Ovary (tissue), 7 donors: ENCODE measurements at regions not wholly inside any gene's neighbourhood (a gene's known extent, or its start where the extent isn't known, plus 50 kb on each side); places are given as distances from the start of the nearest gene placed in this dataset.

ENCODE experiments used
- DNase-seq, 5 donors: peaks; one replicate each; pipeline ENCODE4 v3.0.0-alpha.2; 2019 to 2020
- H3K27ac ChIP-seq, 2 donors: fragments of 200-600 bp; one replicate each; pipeline versions ENCODE4 v1.5.1 to v1.8.0; 2019 to 2022
- H3K27me3 ChIP-seq: fragments of 200-600 bp; one replicate; pipeline ENCODE4 v1.8.0; 2022
- H3K36me3 ChIP-seq: fragments of 200-600 bp; sonication (generic); one replicate; pipeline ENCODE4 v1.5.1; 2019
- H3K4me1 ChIP-seq: one replicate; pipeline ENCODE4 v1.8.1; 2013; ENCODE audit warnings: mild to moderate bottlenecking, moderate library complexity; ENCODE audit not compliant: insufficient read depth
- H3K4me3 ChIP-seq: fragments of 200-600 bp; sonication (generic); one replicate; pipeline ENCODE4 v1.5.1; 2017
- H3K9me3 ChIP-seq, 2 donors: fragments of 200-600 bp in 1 of 2; sonication (generic) in 1 of 2; one replicate each; pipeline versions ENCODE4 v1.5.1 to v1.8.1; 2013 to 2019; ENCODE audit warnings: mild to moderate bottlenecking in 1 of 2, moderate library complexity in 1 of 2
- CTCF ChIP-seq, 3 donors: fragments of 450-650 bp in 2 of 3; fragments of 200-600 bp in 1 of 3; IDR thresholded peaks; one replicate each; pipeline versions ENCODE4 v1.5.1 to v1.8.0; 2016 to 2022; ENCODE audit warnings: antibody characterized with exemption in 3 of 3, mild to moderate bottlenecking in 1 of 3
- EP300 ChIP-seq: sonication (generic); formaldehyde crosslinking; IDR thresholded peaks from one replicate; pipeline ENCODE4 v1.6.1; 2017; ENCODE audit warnings: antibody characterized with exemption
- POLR2A ChIP-seq: fragments of 450-650 bp; IDR thresholded peaks from one replicate; pipeline ENCODE4 v1.6.1; 2017; ENCODE audit warnings: antibody characterized with exemption, mild to moderate bottlenecking, moderate library complexity
- WGBS, 3 donors: extraction: QIAGEN DNeasy Blood & Tissue Kit in 1 of 3; methylation state at CpG; one replicate each; pipeline versions ENCODE4 v1.1.5 to v1.1.7; 2013 to 2017; 5-methylcytosine and 5-hydroxymethylcytosine counted together
- intact Hi-C, 4 donors: fragments of 100-400 bp; cut with DNase I; formaldehyde crosslinking; loops; one replicate each; pipeline versions ENCODE4 v1.11.0 to v1.15.1; 2022 to 2023
- donor health status: DM: no; HTN: no; CAD: no; lungs with moderate emphysema.
- donor health status: DM: no; HTN: no; CAD: no.
- donor health status: Bipolar disorder and iron deficiency.
- donor health status: DM: no; HTN: no; CAD: no.
- donor health status: DM: yes; HTN: yes; CAD: no.

GRCh38 chr5:124806026-124806372 lies 59.6 kb upstream of the ZNF608 start:
- WGBS, 3 donors = 87 to 91% (median 87%) methylated on average over 1 of the region's 1 CpG

GRCh38 chr5:124806373-124807077 lies 60.1 kb upstream of the ZNF608 start:
- WGBS, 3 donors = 35 to 42% (median 39%) methylated on average over 12 of the region's 12 CpGs
- Histone ChIP-seq H3K4me3 (no peak overlapping the region), H3K36me3 (no peaks in the 10 kb centered on the region), H3K27ac (no peak overlapping the region), H3K9me3 (no peaks in the 10 kb centered on the region), H3K27me3 (no peaks in the 10 kb centered on the region), H3K4me1 (no peaks in the 10 kb centered on the region)
- TF ChIP-seq POLR2A = no peak
- no peak for TF ChIP-seq CTCF (IDR thresholded peaks at IDR 0.05)
- no peak for TF ChIP-seq EP300
- DNase-seq = peak; percentile 75 to 84 (median 82)
- intact Hi-C loops = no loop called here

More at GRCh38 chr5:124806026-124806372, 59.6 kb upstream of the ZNF608 start:
- intact Hi-C loops = no loop called here
- H3K4me3 ChIP-seq = no peak overlapping the region
- H3K27ac ChIP-seq = no peak overlapping the region
- no peak for DNase-seq
- no peaks in the 10 kb centered on the region for H3K9me3 ChIP-seq
- TF ChIP-seq EP300 (no peak), POLR2A (no peak), CTCF (IDR thresholded peaks at IDR 0.05) (no peak)
- no peaks in the 10 kb centered on the region for H3K4me1 ChIP-seq
- no peaks in the 10 kb centered on the region for H3K27me3 ChIP-seq
- H3K36me3 ChIP-seq = no peaks in the 10 kb centered on the region

GRCh38 chr5:124808842-124809268 lies 62.4 kb upstream of the ZNF608 start:
- no peak for DNase-seq
- Histone ChIP-seq H3K4me3 (no peak overlapping the region), H3K4me1 (no peaks in the 10 kb centered on the region), H3K36me3 (no peaks in the 10 kb centered on the region), H3K9me3 (no peaks in the 10 kb centered on the region), H3K27me3 (no peaks in the 10 kb centered on the region), H3K27ac (no peak overlapping the region)
- WGBS, 3 donors = 97 to 99% (median 98%) methylated on average over 24 of the region's 24 CpGs
- TF ChIP-seq EP300 (no peak), CTCF (IDR thresholded peaks at IDR 0.05) (no peak), POLR2A (no peak)
- intact Hi-C loops = no loop called here

- no peaks in the 10 kb centered on the region for H3K36me3 ChIP-seq
- H3K9me3 ChIP-seq = no peaks in the 10 kb centered on the region
- H3K4me1 ChIP-seq = no peaks in the 10 kb centered on the region
- H3K27me3 ChIP-seq = no peaks in the 10 kb centered on the region
- no peak overlapping the region for H3K27ac ChIP-seq
- intact Hi-C loops = no loop called here
- 90 to 94% (median 91%) methylated on average over 3 of the region's 3 CpGs for WGBS, 3 donors
- no peak overlapping the region for H3K4me3 ChIP-seq
- no peak for DNase-seq
- no peak for TF ChIP-seq EP300
- no peak for TF ChIP-seq CTCF (IDR thresholded peaks at IDR 0.05)
- TF ChIP-seq POLR2A = no peak
Observed at GRCh38 chr5:124810396-124811006, 64.1 kb upstream of the ZNF608 start.
